ENCODE measurements at regions not wholly inside any gene's neighbourhood (a gene's known extent, or its start where the extent isn't known, plus 50 kb on each side); places are given as distances from the start of the nearest gene placed in this dataset.

DNA sequence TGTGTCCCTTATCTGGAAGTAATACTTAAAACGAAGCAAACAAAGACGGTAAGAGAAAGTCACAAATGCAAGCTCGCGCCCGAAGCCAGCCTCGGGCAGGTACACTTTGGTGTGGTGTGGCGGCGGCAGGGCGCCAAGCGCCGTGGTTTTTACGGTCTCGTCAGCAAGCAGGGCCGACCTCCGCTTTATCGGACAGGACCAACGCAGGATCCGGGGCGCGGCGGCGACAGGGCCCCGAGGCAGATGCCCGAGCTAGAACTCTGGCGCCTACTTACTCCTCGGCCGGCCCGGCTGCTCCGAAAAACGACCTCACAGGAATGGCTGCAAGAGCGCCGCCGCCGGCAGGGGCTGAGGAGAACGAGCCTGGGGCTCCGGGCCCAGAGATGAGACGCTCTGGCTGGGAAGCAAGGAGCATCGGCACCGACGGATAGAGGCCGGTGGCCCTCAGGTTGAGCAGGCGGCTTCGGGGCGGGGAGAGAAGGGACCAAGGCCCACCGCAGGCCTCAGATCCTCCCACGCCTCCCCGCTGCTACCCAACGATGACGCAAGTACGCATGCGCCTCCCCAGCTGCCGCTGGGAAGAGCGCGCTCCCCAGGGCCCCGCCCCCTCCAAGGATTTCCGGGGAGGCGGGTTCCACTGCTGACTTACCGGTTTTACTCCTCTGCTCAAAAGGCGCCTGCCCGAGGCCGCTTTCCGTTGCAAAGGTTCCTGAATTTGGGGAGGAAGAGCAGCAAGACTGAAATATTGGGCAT lies 60.6 kb downstream of the FAM217A start:
- TF ChIP-seq, protein P1, sequence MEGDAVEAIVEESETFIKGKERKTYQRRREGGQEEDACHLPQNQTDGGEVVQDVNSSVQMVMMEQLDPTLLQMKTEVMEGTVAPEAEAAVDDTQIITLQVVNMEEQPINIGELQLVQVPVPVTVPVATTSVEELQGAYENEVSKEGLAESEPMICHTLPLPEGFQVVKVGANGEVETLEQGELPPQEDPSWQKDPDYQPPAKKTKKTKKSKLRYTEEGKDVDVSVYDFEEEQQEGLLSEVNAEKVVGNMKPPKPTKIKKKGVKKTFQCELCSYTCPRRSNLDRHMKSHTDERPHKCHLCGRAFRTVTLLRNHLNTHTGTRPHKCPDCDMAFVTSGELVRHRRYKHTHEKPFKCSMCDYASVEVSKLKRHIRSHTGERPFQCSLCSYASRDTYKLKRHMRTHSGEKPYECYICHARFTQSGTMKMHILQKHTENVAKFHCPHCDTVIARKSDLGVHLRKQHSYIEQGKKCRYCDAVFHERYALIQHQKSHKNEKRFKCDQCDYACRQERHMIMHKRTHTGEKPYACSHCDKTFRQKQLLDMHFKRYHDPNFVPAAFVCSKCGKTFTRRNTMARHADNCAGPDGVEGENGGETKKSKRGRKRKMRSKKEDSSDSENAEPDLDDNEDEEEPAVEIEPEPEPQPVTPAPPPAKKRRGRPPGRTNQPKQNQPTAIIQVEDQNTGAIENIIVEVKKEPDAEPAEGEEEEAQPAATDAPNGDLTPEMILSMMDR (IDR thresholded peaks at IDR 0.05): peak; percentile 43
- TF ChIP-seq EZH2 (IDR thresholded peaks at IDR 0.05; ENCODE audit: borderline replicate concordance, insufficient read depth, low read depth, low read length, poor library complexity, severe bottlenecking): no peak

All from B cell (primary cell).